ENCODE measurements at regions not wholly inside any gene's neighbourhood (a gene's known extent, or its start where the extent isn't known, plus 50 kb on each side); places are given as distances from the start of the nearest gene placed in this dataset.

- H3K4me1 ChIP-seq (ENCODE audit: control insufficient read depth, insufficient read depth, low read length), result no peaks in the 10 kb centered on the region
- H3K9ac ChIP-seq (ENCODE audit: extremely low read depth, low read length, poor library complexity, severe bottlenecking), result no peak overlapping the region
- TF ChIP-seq CTCF (conservative IDR thresholded peaks at IDR 0.05), result no peak
- H3K27ac Mint-ChIP-seq, result no peak overlapping the region
- H3K4me3 ChIP-seq (ENCODE audit: low read length), result no peak overlapping the region
- no peak for DNase-seq
- no peak overlapping the region for H3K27ac ChIP-seq (ENCODE audit: low read depth, low read length)
- H3K36me3 ChIP-seq (ENCODE audit: control insufficient read depth, insufficient read depth, low read length), result no peaks in the 10 kb centered on the region
- no peaks in the 10 kb centered on the region for H3K27me3 Mint-ChIP-seq (ENCODE audit: insufficient read depth)
- no peaks in the 10 kb centered on the region for H3K9me3 ChIP-seq (ENCODE audit: control insufficient read depth, low read length)
- no peaks in the 10 kb centered on the region for H3K4me1 Mint-ChIP-seq
- no peak overlapping the region for H3K4me3 Mint-ChIP-seq
- no peaks in the 10 kb centered on the region for H3K36me3 Mint-ChIP-seq (ENCODE audit: low read depth)
- no peaks in the 10 kb centered on the region for H3K27me3 ChIP-seq (ENCODE audit: control insufficient read depth, insufficient read depth, low read length, poor library complexity, severe bottlenecking)
- H3K9me3 Mint-ChIP-seq, result no peaks in the 10 kb centered on the region
- WGBS, 2 experiments (ENCODE audit: insufficient coverage in 1 of 2, insufficient read length in 1 of 2), result 100% methylated on average over 2 of the region's 4 CpGs; no CpG with 5 or more reads in 1 of the 2 experiments
These were observed 81.8 kb upstream of the CTTNBP2 start for GRCh38 chr7:117955046-117955445.

- H3K27ac ChIP-seq (ENCODE audit: low read depth, low read length), result no peak overlapping the region
- no peaks in the 10 kb centered on the region for H3K27me3 ChIP-seq (ENCODE audit: control insufficient read depth, insufficient read depth, low read length, poor library complexity, severe bottlenecking)
- peaks cover 3% of the 10 kb centered on the region for H3K4me1 ChIP-seq (ENCODE audit: control insufficient read depth, insufficient read depth, low read length)
- no peak for TF ChIP-seq CTCF (conservative IDR thresholded peaks at IDR 0.05)
- no peaks in the 10 kb centered on the region for H3K36me3 ChIP-seq (ENCODE audit: control insufficient read depth, insufficient read depth, low read length)
- H3K9me3 ChIP-seq (ENCODE audit: control insufficient read depth, low read length), result no peaks in the 10 kb centered on the region
- Mint-ChIP-seq H3K27me3 (ENCODE audit: insufficient read depth) (no peaks in the 10 kb centered on the region), H3K9me3 (no peaks in the 10 kb centered on the region), H3K4me1 (peaks cover 18% of the 10 kb centered on the region), H3K27ac (no peak overlapping the region), H3K4me3 (no peak overlapping the region), H3K36me3 (ENCODE audit: low read depth) (no peaks in the 10 kb centered on the region)
- no peak overlapping the region for H3K9ac ChIP-seq (ENCODE audit: extremely low read depth, low read length, poor library complexity, severe bottlenecking)
- DNase-seq, result no peak
- H3K4me3 ChIP-seq (ENCODE audit: low read length), result no peak overlapping the region
These were observed 87.1 kb upstream of the CTTNBP2 start for GRCh38 chr7:117960351-117960750.

- Mint-ChIP-seq H3K27ac (no peak overlapping the region), H3K27me3 (ENCODE audit: insufficient read depth) (no peaks in the 10 kb centered on the region), H3K4me3 (no peak overlapping the region), H3K9me3 (no peaks in the 10 kb centered on the region), H3K36me3 (ENCODE audit: low read depth) (no peaks in the 10 kb centered on the region), H3K4me1 (peaks cover 18% of the 10 kb centered on the region)
- 89% methylated on average over 3 of the region's 4 CpGs; no CpG with 5 or more reads in 1 of the 2 experiments for WGBS, 2 experiments (ENCODE audit: insufficient coverage in 1 of 2, insufficient read length in 1 of 2)
- DNase-seq, result no peak
- no peaks in the 10 kb centered on the region for H3K27me3 ChIP-seq (ENCODE audit: control insufficient read depth, insufficient read depth, low read length, poor library complexity, severe bottlenecking)
- peaks cover 3% of the 10 kb centered on the region for H3K4me1 ChIP-seq (ENCODE audit: control insufficient read depth, insufficient read depth, low read length)
- no peak overlapping the region for H3K9ac ChIP-seq (ENCODE audit: extremely low read depth, low read length, poor library complexity, severe bottlenecking)
- H3K4me3 ChIP-seq (ENCODE audit: low read length), result no peak overlapping the region
- H3K36me3 ChIP-seq (ENCODE audit: control insufficient read depth, insufficient read depth, low read length), result no peaks in the 10 kb centered on the region
- TF ChIP-seq CTCF (conservative IDR thresholded peaks at IDR 0.05), result no peak
- no peak overlapping the region for H3K27ac ChIP-seq (ENCODE audit: low read depth, low read length)
- H3K9me3 ChIP-seq (ENCODE audit: control insufficient read depth, low read length), result no peaks in the 10 kb centered on the region
These were observed 88.0 kb upstream of the CTTNBP2 start for GRCh38 chr7:117961235-117961634.
